ENCODE measurements at regions not wholly inside any gene's neighbourhood (a gene's known extent, or its start where the extent isn't known, plus 50 kb on each side); places are given as distances from the start of the nearest gene placed in this dataset.

GRCh38 chr6:126914172-126914571, 204.3 kb upstream of the RSPO3 start:
- TF ChIP-seq CTCF (conservative IDR thresholded peaks at IDR 0.05) (no peak), EZH2 (IDR thresholded peaks at IDR 0.05; ENCODE audit: low read depth) (no peak)

All from PC-9 (cell line).